ENCODE measurements at regions not wholly inside any gene's neighbourhood (a gene's known extent, or its start where the extent isn't known, plus 50 kb on each side); places are given as distances from the start of the nearest gene placed in this dataset.

DNA sequence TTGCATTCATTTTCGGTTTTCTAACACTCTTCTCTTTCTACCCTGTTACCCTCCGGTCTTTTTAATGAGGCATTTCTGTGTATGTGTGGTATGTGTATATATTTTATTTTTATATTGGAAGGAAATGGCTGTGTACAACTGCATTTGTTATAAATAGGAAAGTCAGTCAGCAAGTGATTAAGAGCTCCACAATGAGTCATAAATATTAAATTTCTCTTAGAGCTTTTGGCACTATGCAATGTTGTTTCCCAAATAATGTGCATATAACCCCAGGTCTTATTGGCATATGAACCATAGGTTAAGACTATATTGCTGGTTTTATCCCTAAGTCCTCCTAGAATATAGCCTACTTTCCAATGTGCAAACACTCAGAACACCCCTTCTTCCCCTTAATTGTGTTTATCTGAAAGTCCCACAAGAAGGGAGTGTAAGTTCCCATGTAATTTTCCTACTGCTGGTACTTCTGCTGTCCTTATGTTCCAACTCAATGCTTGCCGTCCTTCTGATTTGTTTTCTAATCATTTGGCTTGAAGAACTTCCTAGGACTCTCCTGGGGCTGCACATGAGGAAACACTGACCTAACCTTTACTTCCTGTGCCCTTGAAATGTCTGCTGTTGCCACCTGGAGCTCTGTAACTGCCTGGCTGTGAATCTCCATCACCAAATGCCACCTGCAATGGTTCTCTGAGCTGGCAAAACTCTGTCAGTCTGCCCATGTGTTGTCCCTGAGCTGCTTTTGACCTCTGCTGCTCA is 65.5 kb upstream of the PCSK5 start:
- TF ChIP-seq EZH2 (IDR thresholded peaks at IDR 0.05) = no peak
- no peak for TF ChIP-seq POLR2AphosphoS5 (IDR thresholded peaks at IDR 0.05; ENCODE audit: borderline replicate concordance, low read depth, low read length)
- TF ChIP-seq FOXP2 (optimal IDR thresholded peaks at IDR 0.05; ENCODE audit: control extremely low read depth, extremely low read length, insufficient read depth) = no peak
